ENCODE measurements at regions not wholly inside any gene's neighbourhood (a gene's known extent, or its start where the extent isn't known, plus 50 kb on each side); places are given as distances from the start of the nearest gene placed in this dataset.

GRCh38 chr2:12047761-12048160, 301.3 kb downstream of the LPIN1 start:
- Histone ChIP-seq H3K9me3 (no peaks in the 10 kb centered on the region), H3K4me1 (no peaks in the 10 kb centered on the region), H3K27me3 (no peaks in the 10 kb centered on the region), H3K27ac (no peak overlapping the region), H3K36me3 (ENCODE audit: low read depth, missing control alignments) (no peaks in the 10 kb centered on the region), H3K4me3 (no peak overlapping the region)
- intact Hi-C loops (cut with DNase I; ENCODE audit: low total_unique reads) = no loop called here
- no peak for DNase-seq
- TF ChIP-seq CTCF (IDR thresholded peaks at IDR 0.05) = no peak
- TF ChIP-seq POLR2A (IDR thresholded peaks at IDR 0.05) = no peak

- Histone ChIP-seq H3K4me1 (no peaks in the 10 kb centered on the region), H3K9me3 (no peaks in the 10 kb centered on the region), H3K27me3 (no peaks in the 10 kb centered on the region), H3K36me3 (ENCODE audit: low read depth, missing control alignments) (no peaks in the 10 kb centered on the region), H3K4me3 (no peak overlapping the region), H3K27ac (no peak overlapping the region)
- no peak for TF ChIP-seq POLR2A (IDR thresholded peaks at IDR 0.05)
- no peak for TF ChIP-seq CTCF (IDR thresholded peaks at IDR 0.05)
- intact Hi-C loops (cut with DNase I; ENCODE audit: low total_unique reads) = no loop called here
- no peak for DNase-seq
- 71 to 93% methylated on average over 3 to 4 of the region's 4 CpGs for WGBS, 2 donors
Observed at GRCh38 chr2:12048550-12048949, 302.1 kb downstream of the LPIN1 start.

GRCh38 chr2:12050396-12050795, 304.0 kb downstream of the LPIN1 start:
- no peaks in the 10 kb centered on the region for H3K9me3 ChIP-seq
- 71 to 76% methylated on average over 6 of the region's 6 CpGs for WGBS, 2 donors
- H3K36me3 ChIP-seq (ENCODE audit: low read depth, missing control alignments) = no peaks in the 10 kb centered on the region
- TF ChIP-seq POLR2A (IDR thresholded peaks at IDR 0.05) (no peak), CTCF (IDR thresholded peaks at IDR 0.05) (no peak)
- DNase-seq = no peak
- H3K4me1 ChIP-seq = no peaks in the 10 kb centered on the region
- H3K27ac ChIP-seq = no peak overlapping the region
- no peaks in the 10 kb centered on the region for H3K27me3 ChIP-seq
- intact Hi-C loops (cut with DNase I; ENCODE audit: low total_unique reads) = no loop called here
- no peak overlapping the region for H3K4me3 ChIP-seq

GRCh38 chr2:12051831-12052230, 305.4 kb downstream of the LPIN1 start:
- Histone ChIP-seq H3K9me3 (no peaks in the 10 kb centered on the region), H3K27me3 (no peaks in the 10 kb centered on the region), H3K36me3 (ENCODE audit: low read depth, missing control alignments) (no peaks in the 10 kb centered on the region), H3K4me1 (no peaks in the 10 kb centered on the region), H3K27ac (no peak overlapping the region), H3K4me3 (no peak overlapping the region)
- no peak for TF ChIP-seq POLR2A (IDR thresholded peaks at IDR 0.05)
- no peak for TF ChIP-seq CTCF (IDR thresholded peaks at IDR 0.05)
- intact Hi-C loops (cut with DNase I; ENCODE audit: low total_unique reads) = no loop called here
- WGBS, 2 donors = 87 to 88% methylated on average over 2 of the region's 2 CpGs
- DNase-seq = no peak

GRCh38 chr2:12052796-12053195, 306.4 kb downstream of the LPIN1 start:
- TF ChIP-seq POLR2A (IDR thresholded peaks at IDR 0.05) = no peak
- TF ChIP-seq CTCF (IDR thresholded peaks at IDR 0.05) = no peak
- WGBS, 2 donors = 94 to 96% methylated on average over 3 of the region's 3 CpGs
- Histone ChIP-seq H3K27ac (no peak overlapping the region), H3K4me3 (no peak overlapping the region), H3K9me3 (no peaks in the 10 kb centered on the region), H3K4me1 (no peaks in the 10 kb centered on the region), H3K36me3 (ENCODE audit: low read depth, missing control alignments) (no peaks in the 10 kb centered on the region), H3K27me3 (no peaks in the 10 kb centered on the region)
- intact Hi-C loops (cut with DNase I; ENCODE audit: low total_unique reads) = no loop called here
- no peak for DNase-seq
